ENCODE measurements at regions not wholly inside any gene's neighbourhood (a gene's known extent, or its start where the extent isn't known, plus 50 kb on each side); places are given as distances from the start of the nearest gene placed in this dataset.

- no peak for TF ChIP-seq CTCF (IDR thresholded peaks at IDR 0.05; ENCODE audit: borderline replicate concordance, insufficient read depth, low read depth, low read length)
- H3K4me3 ChIP-seq (ENCODE audit: low read depth, low read length): no peak overlapping the region
Measured at GRCh38 chr12:59859171-59859510, 263.3 kb downstream of the SLC16A7 start.

GRCh38 chr12:59861635-59862034 lies 265.8 kb downstream of the SLC16A7 start:
- TF ChIP-seq CTCF (IDR thresholded peaks at IDR 0.05; ENCODE audit: borderline replicate concordance, insufficient read depth, low read depth, low read length): no peak
- H3K4me3 ChIP-seq (ENCODE audit: low read depth, low read length): no peak overlapping the region

- no peak for TF ChIP-seq CTCF (IDR thresholded peaks at IDR 0.05; ENCODE audit: borderline replicate concordance, insufficient read depth, low read depth, low read length)
- no peak overlapping the region for H3K4me3 ChIP-seq (ENCODE audit: low read depth, low read length)
Measured at GRCh38 chr12:59867055-59867454, 271.2 kb downstream of the SLC16A7 start.

GRCh38 chr12:59867689-59868088 lies 271.9 kb downstream of the SLC16A7 start:
- no peak overlapping the region for H3K4me3 ChIP-seq (ENCODE audit: low read depth, low read length)
- TF ChIP-seq CTCF (IDR thresholded peaks at IDR 0.05; ENCODE audit: borderline replicate concordance, insufficient read depth, low read depth, low read length): no peak

GRCh38 chr12:59871779-59872178 lies 275.9 kb downstream of the SLC16A7 start:
- no peak overlapping the region for H3K4me3 ChIP-seq (ENCODE audit: low read depth, low read length)
- no peak for TF ChIP-seq CTCF (IDR thresholded peaks at IDR 0.05; ENCODE audit: borderline replicate concordance, insufficient read depth, low read depth, low read length)

GRCh38 chr12:59873136-59873535 lies 277.3 kb downstream of the SLC16A7 start:
- no peak for TF ChIP-seq CTCF (IDR thresholded peaks at IDR 0.05; ENCODE audit: borderline replicate concordance, insufficient read depth, low read depth, low read length)
- no peak overlapping the region for H3K4me3 ChIP-seq (ENCODE audit: low read depth, low read length)

GRCh38 chr12:59874781-59875180 lies 279.0 kb downstream of the SLC16A7 start:
- TF ChIP-seq CTCF (IDR thresholded peaks at IDR 0.05; ENCODE audit: borderline replicate concordance, insufficient read depth, low read depth, low read length): no peak
- H3K4me3 ChIP-seq (ENCODE audit: low read depth, low read length): no peak overlapping the region

All from GM12875 (cell line).